ENCODE measurements at regions not wholly inside any gene's neighbourhood (a gene's known extent, or its start where the extent isn't known, plus 50 kb on each side); places are given as distances from the start of the nearest gene placed in this dataset.

DNA sequence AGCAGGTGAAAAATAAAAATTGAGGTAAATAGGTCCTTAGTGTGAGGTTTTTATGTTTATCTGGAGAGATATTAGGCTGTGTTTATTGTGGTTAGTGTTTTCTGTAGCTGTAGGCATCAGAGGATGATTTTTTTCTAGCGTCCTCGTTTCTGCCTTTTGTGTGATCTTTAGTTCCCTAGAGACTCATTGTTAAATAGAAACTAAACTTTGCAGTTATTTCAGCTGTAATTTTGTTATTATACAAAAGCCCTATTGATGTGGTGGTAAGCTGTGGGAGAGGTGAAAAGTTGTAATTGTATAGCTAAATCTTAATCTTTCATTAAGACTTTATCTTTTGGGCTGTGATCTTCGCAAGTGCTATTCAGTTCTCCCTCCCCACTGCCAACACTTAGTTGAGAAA lies 340.3 kb downstream of the CYLC2 start:
- no peak for TF ChIP-seq POLR2A (IDR thresholded peaks at IDR 0.05)
- TF ChIP-seq, protein P1, sequence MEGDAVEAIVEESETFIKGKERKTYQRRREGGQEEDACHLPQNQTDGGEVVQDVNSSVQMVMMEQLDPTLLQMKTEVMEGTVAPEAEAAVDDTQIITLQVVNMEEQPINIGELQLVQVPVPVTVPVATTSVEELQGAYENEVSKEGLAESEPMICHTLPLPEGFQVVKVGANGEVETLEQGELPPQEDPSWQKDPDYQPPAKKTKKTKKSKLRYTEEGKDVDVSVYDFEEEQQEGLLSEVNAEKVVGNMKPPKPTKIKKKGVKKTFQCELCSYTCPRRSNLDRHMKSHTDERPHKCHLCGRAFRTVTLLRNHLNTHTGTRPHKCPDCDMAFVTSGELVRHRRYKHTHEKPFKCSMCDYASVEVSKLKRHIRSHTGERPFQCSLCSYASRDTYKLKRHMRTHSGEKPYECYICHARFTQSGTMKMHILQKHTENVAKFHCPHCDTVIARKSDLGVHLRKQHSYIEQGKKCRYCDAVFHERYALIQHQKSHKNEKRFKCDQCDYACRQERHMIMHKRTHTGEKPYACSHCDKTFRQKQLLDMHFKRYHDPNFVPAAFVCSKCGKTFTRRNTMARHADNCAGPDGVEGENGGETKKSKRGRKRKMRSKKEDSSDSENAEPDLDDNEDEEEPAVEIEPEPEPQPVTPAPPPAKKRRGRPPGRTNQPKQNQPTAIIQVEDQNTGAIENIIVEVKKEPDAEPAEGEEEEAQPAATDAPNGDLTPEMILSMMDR (IDR thresholded peaks at IDR 0.05): no peak

All from lower leg skin (tissue), 3 donors.